CD4-positive, alpha-beta T cell treated with Interleukin-2 at 100 ng/mL for 4 hours (primary cell): ENCODE measurements at regions not wholly inside any gene's neighbourhood (a gene's known extent, or its start where the extent isn't known, plus 50 kb on each side); places are given as distances from the start of the nearest gene placed in this dataset.

ENCODE experiments used
- DNase-seq: peaks from one replicate; pipeline ENCODE4 v3.0.0-alpha.2; 2020; ENCODE audit warnings: low spot score

- DNase-seq, result no peak
Observed at GRCh38 chr1:239733995-239734394, 347.6 kb downstream of the CHRM3 start.

- no peak for DNase-seq
Observed at GRCh38 chr1:239735111-239735510, 348.7 kb downstream of the CHRM3 start.

- no peak for DNase-seq
Observed at GRCh38 chr1:239736479-239736878, 350.1 kb downstream of the CHRM3 start.

GRCh38 chr1:239739375-239739774 is 352.3 kb upstream of the FMN2 start:
- DNase-seq, result no peak

- no peak for DNase-seq
Observed at GRCh38 chr1:239739919-239740318, 351.8 kb upstream of the FMN2 start.

- DNase-seq, result no peak
Observed at GRCh38 chr1:239742416-239743109, 349.1 kb upstream of the FMN2 start.

GRCh38 chr1:239744851-239745250 is 346.8 kb upstream of the FMN2 start:
- DNase-seq, result no peak

GRCh38 chr1:239755107-239755912 is 336.4 kb upstream of the FMN2 start:
- no peak for DNase-seq

- DNase-seq, result no peak
Observed at GRCh38 chr1:239757716-239758115, 334.0 kb upstream of the FMN2 start.

- no peak for DNase-seq
Observed at GRCh38 chr1:239758756-239759155, 332.9 kb upstream of the FMN2 start.

GRCh38 chr1:239761509-239761908 is 330.2 kb upstream of the FMN2 start:
- DNase-seq, result no peak

- no peak for DNase-seq
Observed at GRCh38 chr1:239763850-239764249, 327.8 kb upstream of the FMN2 start.

- no peak for DNase-seq
Observed at GRCh38 chr1:239764546-239764945, 327.1 kb upstream of the FMN2 start.

GRCh38 chr1:239765163-239765562 is 326.5 kb upstream of the FMN2 start:
- DNase-seq, result no peak

- DNase-seq, result no peak
Observed at GRCh38 chr1:239771550-239771949, 320.1 kb upstream of the FMN2 start.

GRCh38 chr1:239772446-239772845 is 319.2 kb upstream of the FMN2 start:
- DNase-seq, result no peak

- DNase-seq, result no peak
Observed at GRCh38 chr1:239775466-239775865, 316.2 kb upstream of the FMN2 start.

GRCh38 chr1:239778208-239778813 is 313.4 kb upstream of the FMN2 start:
- no peak for DNase-seq

- no peak for DNase-seq
Observed at GRCh38 chr1:239779962-239780361, 311.7 kb upstream of the FMN2 start.

- DNase-seq, result no peak
Observed at GRCh38 chr1:239784896-239785295, 306.8 kb upstream of the FMN2 start.

GRCh38 chr1:239785576-239785975 is 306.1 kb upstream of the FMN2 start:
- no peak for DNase-seq

- DNase-seq, result no peak
Observed at GRCh38 chr1:239786464-239786863, 305.2 kb upstream of the FMN2 start.

GRCh38 chr1:239792157-239792556 is 299.5 kb upstream of the FMN2 start:
- no peak for DNase-seq
